ENCODE measurements at regions not wholly inside any gene's neighbourhood (a gene's known extent, or its start where the extent isn't known, plus 50 kb on each side); places are given as distances from the start of the nearest gene placed in this dataset.

DNA sequence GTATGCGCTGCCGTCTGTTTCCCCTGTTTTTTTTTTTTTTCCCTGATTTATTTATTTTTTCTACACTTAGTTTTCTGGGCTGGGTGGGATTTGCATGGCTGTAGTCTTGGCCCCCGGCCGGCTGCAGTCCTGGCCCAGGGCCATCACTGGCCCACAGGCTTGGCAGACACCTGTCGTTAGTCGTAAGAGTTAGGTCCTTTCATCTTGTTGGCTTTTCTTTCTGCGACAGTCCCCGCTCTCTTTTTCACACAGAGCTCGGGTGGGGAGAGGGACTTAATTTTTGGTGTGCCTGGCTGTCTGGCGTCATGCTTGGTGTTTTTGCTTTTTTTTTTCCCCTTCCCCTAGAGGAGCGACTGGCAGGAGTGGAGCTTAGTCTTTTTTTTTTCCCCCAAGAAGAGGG lies 183.4 kb downstream of the KLF13 start:
- DNase-seq (ENCODE audit: low read depth, low spot score) (peak; percentile 62), FAIRE-seq (no peak)
- intact Hi-C loops (cut with micrococcal nuclease), result no loop called here
- Histone ChIP-seq H3K9ac (replicated peaks; ENCODE audit: extremely low read depth, insufficient read depth, low read length) (no peak overlapping the region), H2AFZ (ENCODE audit: low read depth, low read length) (no peak overlapping the region), H3K4me2 (ENCODE audit: insufficient read depth, low read length) (no peak overlapping the region), H3K4me3 (replicated peaks in 1 of 3; ENCODE audit: insufficient read depth in 1 of 3, low read depth in 1 of 3, low read length in 3 of 3) (no peak overlapping the region), H3K9me3 (replicated peaks; ENCODE audit: control insufficient read depth, insufficient read depth, low read length) (no peaks in the 10 kb centered on the region), H3K9me1 (replicated peaks; ENCODE audit: control insufficient read depth, extremely low read depth, insufficient read depth, low read length) (no peaks in the 10 kb centered on the region), H3K4me1 (ENCODE audit: control insufficient read depth, extremely low read depth, insufficient read depth, low read length) (no peaks in the 10 kb centered on the region), H3K79me2 (ENCODE audit: control insufficient read depth, insufficient read depth, low read length) (no peaks in the 10 kb centered on the region), H4K20me1 (replicated peaks; ENCODE audit: control insufficient read depth, extremely low read depth, insufficient read depth, low read length) (no peaks in the 10 kb centered on the region), H3K36me3 (ENCODE audit: control insufficient read depth in 2 of 2, extremely low read depth in 1 of 2, insufficient read depth in 2 of 2, low read length in 2 of 2) (no peaks in the 10 kb centered on the region), H3K27me3 (ENCODE audit: control insufficient read depth in 2 of 2, insufficient read depth in 2 of 2, low read length in 2 of 2) (no peaks in the 10 kb centered on the region), H3K27ac (ENCODE audit: insufficient read depth, low read depth, low read length) (no peak overlapping the region)
- ChIA-PET POLR2A (no interaction called here), CTCF (no interaction called here)
- TF ChIP-seq, protein P1, sequence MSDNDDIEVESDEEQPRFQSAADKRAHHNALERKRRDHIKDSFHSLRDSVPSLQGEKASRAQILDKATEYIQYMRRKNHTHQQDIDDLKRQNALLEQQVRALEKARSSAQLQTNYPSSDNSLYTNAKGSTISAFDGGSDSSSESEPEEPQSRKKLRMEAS (IDR thresholded peaks at IDR 0.05; ENCODE audit: insufficient read depth, insufficient read length), result no peak
- TF ChIP-seq GATA2 (IDR thresholded peaks at IDR 0.05; ENCODE audit: insufficient read depth, insufficient read length, low read depth, low read length) (no peak), FOS (IDR thresholded peaks at IDR 0.05; ENCODE audit: borderline replicate concordance, insufficient read depth, low read length) (no peak), EZH2 (IDR thresholded peaks at IDR 0.05; ENCODE audit: borderline replicate concordance, low read depth, low read length, severe bottlenecking) (no peak), POLR2AphosphoS5 (IDR thresholded peaks at IDR 0.05; ENCODE audit: insufficient read depth, low read depth, low read length) (no peak), JUN (IDR thresholded peaks at IDR 0.05; ENCODE audit: borderline replicate concordance, insufficient read depth, insufficient read length, low read depth) (no peak), POLR2A (IDR thresholded peaks at IDR 0.05; ENCODE audit: low read depth, low read length) (no peak), MYC (IDR thresholded peaks at IDR 0.05; ENCODE audit: low read depth, low read length) (no peak)
- TF ChIP-seq, protein P2, sequence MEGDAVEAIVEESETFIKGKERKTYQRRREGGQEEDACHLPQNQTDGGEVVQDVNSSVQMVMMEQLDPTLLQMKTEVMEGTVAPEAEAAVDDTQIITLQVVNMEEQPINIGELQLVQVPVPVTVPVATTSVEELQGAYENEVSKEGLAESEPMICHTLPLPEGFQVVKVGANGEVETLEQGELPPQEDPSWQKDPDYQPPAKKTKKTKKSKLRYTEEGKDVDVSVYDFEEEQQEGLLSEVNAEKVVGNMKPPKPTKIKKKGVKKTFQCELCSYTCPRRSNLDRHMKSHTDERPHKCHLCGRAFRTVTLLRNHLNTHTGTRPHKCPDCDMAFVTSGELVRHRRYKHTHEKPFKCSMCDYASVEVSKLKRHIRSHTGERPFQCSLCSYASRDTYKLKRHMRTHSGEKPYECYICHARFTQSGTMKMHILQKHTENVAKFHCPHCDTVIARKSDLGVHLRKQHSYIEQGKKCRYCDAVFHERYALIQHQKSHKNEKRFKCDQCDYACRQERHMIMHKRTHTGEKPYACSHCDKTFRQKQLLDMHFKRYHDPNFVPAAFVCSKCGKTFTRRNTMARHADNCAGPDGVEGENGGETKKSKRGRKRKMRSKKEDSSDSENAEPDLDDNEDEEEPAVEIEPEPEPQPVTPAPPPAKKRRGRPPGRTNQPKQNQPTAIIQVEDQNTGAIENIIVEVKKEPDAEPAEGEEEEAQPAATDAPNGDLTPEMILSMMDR (IDR thresholded peaks at IDR 0.05; ENCODE audit: extremely low read depth in 1 of 2, insufficient read depth in 1 of 2, low read depth in 1 of 2, low read length in 2 of 2), result no peak
- BruUV-seq (replicated peaks), result no TSS peak
- dilution Hi-C loops (cut with MboI; ENCODE audit: extremely low pct_ligation_motif_present, low sequenced_read_pairs), result no loop called here

All from endothelial cell of umbilical vein (primary cell).